ENCODE measurements at regions not wholly inside any gene's neighbourhood (a gene's known extent, or its start where the extent isn't known, plus 50 kb on each side); places are given as distances from the start of the nearest gene placed in this dataset.

GRCh38 chr1:214977700-214978374, 104.7 kb upstream of the KCNK2 start:
- WGBS, 3 donors: 66 to 69% (median 66%) methylated on average over 6 of the region's 6 CpGs
- Histone ChIP-seq H3K9me3 (no peaks in the 10 kb centered on the region), H3K36me3 (ENCODE audit: insufficient read depth in 1 of 2, low read depth in 1 of 2) (no peaks in the 10 kb centered on the region), H3K4me1 (no peaks in the 10 kb centered on the region), H3K27ac (no peak overlapping the region), H3K4me3 (no peak overlapping the region), H3K27me3 (ENCODE audit: insufficient read depth in 3 of 3, low read length in 2 of 3) (no peaks in the 10 kb centered on the region)
- no peak for DNase-seq
- TF ChIP-seq CTCF (IDR thresholded peaks at IDR 0.05): no peak
- intact Hi-C loops (cut with DNase I): no loop called here
- ATAC-seq: no peak

GRCh38 chr1:214979191-214979590, 103.3 kb upstream of the KCNK2 start:
- WGBS, 3 donors: 93 to 97% (median 95%) methylated on average over 1 of the region's 1 CpG
- intact Hi-C loops (cut with DNase I): no loop called here

GRCh38 chr1:214980921-214981320, 101.6 kb upstream of the KCNK2 start:
- Histone ChIP-seq H3K27ac (no peak overlapping the region), H3K4me1 (no peaks in the 10 kb centered on the region), H3K4me3 (no peak overlapping the region), H3K9me3 (no peaks in the 10 kb centered on the region), H3K36me3 (ENCODE audit: insufficient read depth in 1 of 2, low read depth in 1 of 2) (no peaks in the 10 kb centered on the region), H3K27me3 (ENCODE audit: insufficient read depth in 3 of 3, low read length in 2 of 3) (no peaks in the 10 kb centered on the region)
- no peak for DNase-seq
- whole genome bisulfite sequencing, 3 donors: 53 to 74% (median 56%) methylated on average over 7 of the region's 7 CpGs
- ATAC-seq: no peak
- TF ChIP-seq CTCF (IDR thresholded peaks at IDR 0.05): no peak
- intact Hi-C loops (cut with DNase I): no loop called here

More at GRCh38 chr1:214979191-214979590, 103.3 kb upstream of the KCNK2 start:
- H3K9me3 ChIP-seq: no peaks in the 10 kb centered on the region
- H3K4me1 ChIP-seq: no peaks in the 10 kb centered on the region
- no peak for ATAC-seq
- no peak for TF ChIP-seq CTCF (IDR thresholded peaks at IDR 0.05)
- no peak for DNase-seq
- H3K27me3 ChIP-seq (ENCODE audit: insufficient read depth in 3 of 3, low read length in 2 of 3): no peaks in the 10 kb centered on the region
- H3K36me3 ChIP-seq (ENCODE audit: insufficient read depth in 1 of 2, low read depth in 1 of 2): no peaks in the 10 kb centered on the region
- H3K27ac ChIP-seq: no peak overlapping the region
- no peak overlapping the region for H3K4me3 ChIP-seq

- H3K27me3 ChIP-seq (ENCODE audit: insufficient read depth in 3 of 3, low read length in 2 of 3): no peaks in the 10 kb centered on the region
- no peaks in the 10 kb centered on the region for H3K9me3 ChIP-seq
- ATAC-seq (no peak), DNase-seq (no peak)
- H3K36me3 ChIP-seq (ENCODE audit: insufficient read depth in 1 of 2, low read depth in 1 of 2): no peaks in the 10 kb centered on the region
- no peak for TF ChIP-seq CTCF (IDR thresholded peaks at IDR 0.05)
- no peak overlapping the region for H3K27ac ChIP-seq
- WGBS, 3 donors: 90 to 94% (median 91%) methylated on average over 3 of the region's 3 CpGs
- H3K4me3 ChIP-seq: no peak overlapping the region
- intact Hi-C loops (cut with DNase I): no loop called here
- no peaks in the 10 kb centered on the region for H3K4me1 ChIP-seq
Observed at GRCh38 chr1:214983126-214983869, 99.2 kb upstream of the KCNK2 start.

Measured in psoas muscle (tissue), 7 donors.